ENCODE measurements at regions not wholly inside any gene's neighbourhood (a gene's known extent, or its start where the extent isn't known, plus 50 kb on each side); places are given as distances from the start of the nearest gene placed in this dataset.

GRCh38 chr11:10909141-10909883 is 51.5 kb upstream of the ZBED5 start:
- no peak for ATAC-seq
- H3K9me3 Mint-ChIP-seq, result no peaks in the 10 kb centered on the region
- no peak for DNase-seq (ENCODE audit: low spot score in 2 of 2)
- no peak overlapping the region for H3K27ac Mint-ChIP-seq
- no peaks in the 10 kb centered on the region for H3K36me3 Mint-ChIP-seq

- no peak for DNase-seq (ENCODE audit: low spot score in 2 of 2)
- no peak for ATAC-seq
- Mint-ChIP-seq H3K27ac (no peak overlapping the region), H3K9me3 (no peaks in the 10 kb centered on the region), H3K36me3 (no peaks in the 10 kb centered on the region)
These were observed 50.5 kb upstream of the ZBED5 start for GRCh38 chr11:10908215-10908951.

Measured in activated naive CD4-positive, alpha-beta T cell treated with anti-CD3 and anti-CD28 coated beads, Interleukin-2, amount 50 U/mL, for 72 hours (primary cell).